ENCODE measurements at regions not wholly inside any gene's neighbourhood (a gene's known extent, or its start where the extent isn't known, plus 50 kb on each side); places are given as distances from the start of the nearest gene placed in this dataset.

GRCh38 chr11:15584158-15584557 is 469.4 kb downstream of the INSC start:
- no peak for TF ChIP-seq CTCF (IDR thresholded peaks at IDR 0.05)
- no peak for TF ChIP-seq POLR2AphosphoS5 (IDR thresholded peaks at IDR 0.05)
- TF ChIP-seq POLR2A (IDR thresholded peaks at IDR 0.05) = no peak

All from breast epithelium (tissue), 3 donors.